ENCODE measurements at regions not wholly inside any gene's neighbourhood (a gene's known extent, or its start where the extent isn't known, plus 50 kb on each side); places are given as distances from the start of the nearest gene placed in this dataset.

DNA sequence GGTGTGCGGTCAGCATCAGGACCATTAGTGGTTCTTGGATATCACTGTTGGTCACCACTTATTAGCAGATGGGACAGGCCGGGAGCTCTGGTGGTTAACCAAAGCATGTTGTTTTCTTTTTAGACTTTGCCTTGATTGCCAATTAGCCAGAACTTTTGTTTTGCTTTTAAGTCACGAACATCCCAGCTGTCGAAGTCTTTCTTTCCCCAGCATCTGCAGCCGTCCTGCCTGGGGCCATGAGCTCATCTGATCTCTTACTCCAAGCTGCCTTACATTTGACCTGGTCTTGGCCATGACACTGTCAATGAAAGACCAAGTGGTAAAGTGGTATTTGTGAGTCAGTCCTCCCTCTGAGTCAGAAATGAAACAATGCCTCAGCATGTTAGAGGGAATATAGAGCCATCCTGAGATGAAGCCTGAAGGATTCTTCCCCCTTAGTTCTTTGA, 53.9 kb upstream of the CREB5 start:
- Mint-ChIP-seq H3K4me3 (no peak overlapping the region), H3K36me3 (no peaks in the 10 kb centered on the region), H3K4me1 (no peaks in the 10 kb centered on the region), H3K9me3 (no peaks in the 10 kb centered on the region), H3K27ac (no peak overlapping the region), H3K27me3 (no peaks in the 10 kb centered on the region)
- no peak for ATAC-seq

DNA sequence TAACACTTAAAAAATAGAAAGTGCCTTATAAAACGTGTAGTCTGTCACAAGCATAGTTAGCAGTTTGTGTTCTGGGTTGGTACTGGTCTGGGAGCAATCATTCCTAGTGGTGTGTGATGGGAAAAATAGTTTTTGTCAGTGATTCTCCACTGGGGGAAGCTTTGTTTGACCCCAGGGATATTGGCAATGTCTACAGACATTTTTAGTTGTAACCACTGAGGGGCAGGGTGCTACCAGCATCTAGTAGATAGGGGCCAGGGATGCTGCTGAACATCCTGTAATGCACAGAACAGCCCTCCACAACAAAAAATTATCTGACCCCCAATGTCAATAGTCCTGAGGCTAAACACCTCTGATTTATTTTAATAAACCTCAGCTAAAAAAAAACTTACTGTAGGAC, 51.6 kb upstream of the CREB5 start:
- Mint-ChIP-seq H3K4me3 (no peak overlapping the region), H3K36me3 (peaks cover 6% of the 10 kb centered on the region), H3K27me3 (peaks cover 9% of the 10 kb centered on the region), H3K9me3 (peaks cover 13% of the 10 kb centered on the region), H3K4me1 (no peaks in the 10 kb centered on the region), H3K27ac (no peak overlapping the region)
- ATAC-seq, result no peak

DNA sequence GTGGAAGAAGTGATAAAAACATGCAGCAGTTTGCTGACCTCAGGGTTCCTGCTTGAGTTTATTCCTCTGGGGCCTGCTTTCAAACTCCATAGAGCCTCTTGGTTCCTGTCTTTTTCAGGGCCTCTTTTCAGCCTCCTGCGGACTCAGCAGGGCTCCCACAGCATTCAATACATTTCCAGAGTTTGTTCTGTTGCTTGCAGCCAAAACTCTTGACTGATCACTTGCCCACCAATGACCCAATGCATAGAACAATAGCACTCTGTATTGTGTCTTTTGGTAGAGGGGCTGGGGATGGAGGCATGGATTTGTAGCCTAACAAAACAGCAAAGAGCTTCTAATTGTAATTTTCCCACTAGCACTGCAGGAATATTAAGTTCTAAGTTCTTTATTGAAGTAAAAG, 50.8 kb upstream of the CREB5 start:
- H3K27me3 Mint-ChIP-seq, result peaks cover 9% of the 10 kb centered on the region
- peaks cover 6% of the 10 kb centered on the region for H3K36me3 Mint-ChIP-seq
- H3K4me3 Mint-ChIP-seq, result no peak overlapping the region
- H3K9me3 Mint-ChIP-seq, result peaks cover 13% of the 10 kb centered on the region
- no peak for ATAC-seq
- no peak overlapping the region for H3K27ac Mint-ChIP-seq
- H3K4me1 Mint-ChIP-seq, result no peaks in the 10 kb centered on the region

GRCh38 chr7:28362182-28362581, 50.1 kb upstream of the CREB5 start:
- Mint-ChIP-seq H3K27ac (no peak overlapping the region), H3K27me3 (peaks cover 12% of the 10 kb centered on the region), H3K36me3 (peaks cover 6% of the 10 kb centered on the region), H3K9me3 (peaks cover 13% of the 10 kb centered on the region), H3K4me3 (no peak overlapping the region), H3K4me1 (no peaks in the 10 kb centered on the region)
- no peak for ATAC-seq

Data from stimulated activated memory B cell treated with anti-CD40 and anti-IgM and Interleukin-4, amounts not matched to agents 10 μg/mL and 1 μg/mL and 100 μg/mL, for 72 hours (primary cell).